SU-DHL-6 (cell line): ENCODE measurements at regions not wholly inside any gene's neighbourhood (a gene's known extent, or its start where the extent isn't known, plus 50 kb on each side); places are given as distances from the start of the nearest gene placed in this dataset.

Source experiments
- H2AFZ ChIP-seq: fragments of 200-600 bp; sonication (generic); 2 replicates; pipeline ENCODE4 v1.6.1; 2014; ENCODE audit warnings: low read depth, mild to moderate bottlenecking, moderate library complexity, mixed read lengths, antibody characterized with exemption, low read length; ENCODE audit not compliant: severe bottlenecking
- H3F3A ChIP-seq: fragments of 200-600 bp; shearing (Covaris generic); 2 replicates; pipeline ENCODE4 v1.6.0; 2016; ENCODE audit warnings: antibody characterized with exemption, mild to moderate bottlenecking; ENCODE audit not compliant: insufficient read depth
- H3K27ac ChIP-seq: fragments of 200-600 bp; sonication (generic); 2 replicates; pipeline ENCODE4 v1.5.1; 2016; ENCODE audit warnings: low read depth, mild to moderate bottlenecking, low read length, moderate library complexity, mixed read lengths
- H3K27me3 ChIP-seq: fragments of 200-600 bp; sonication (generic), shearing (Covaris generic); 2 replicates; pipeline ENCODE4 v1.6.0; 2014; ENCODE audit warnings: mild to moderate bottlenecking, low read length
- H3K36me3 ChIP-seq: fragments of 200-600 bp; sonication (generic); 2 replicates; pipeline ENCODE4 v1.6.1; 2014; ENCODE audit warnings: mild to moderate bottlenecking, low read length, mixed read lengths
- H3K4me2 ChIP-seq: fragments of 300-600, 200-600 bp; shearing (Covaris generic), sonication (generic); 2 replicates; pipeline ENCODE4 v1.6.0; 2014; ENCODE audit warnings: low read length, low read depth, mild to moderate bottlenecking; ENCODE audit not compliant: poor library complexity, severe bottlenecking
- H3K4me3 ChIP-seq: fragments of 200-600 bp; sonication (generic); 2 replicates; pipeline ENCODE4 v1.5.1; 2014; ENCODE audit warnings: antibody characterized with exemption, low read length, mild to moderate bottlenecking, mixed read lengths; ENCODE audit not compliant: insufficient read depth, poor library complexity, severe bottlenecking
- H3K79me2 ChIP-seq: fragments of 200-600 bp; sonication (generic); 2 replicates; pipeline ENCODE4 v1.6.1; 2014; ENCODE audit warnings: mild to moderate bottlenecking, low read length, moderate library complexity; ENCODE audit not compliant: insufficient read depth
- H3K9ac ChIP-seq: fragments of 200-600 bp; sonication (generic); 2 replicates; pipeline ENCODE4 v1.7.0; 2014; ENCODE audit warnings: mild to moderate bottlenecking, low read length
- H3K9me2 ChIP-seq: fragments of 200-600 bp; sonication (generic); replicated peaks from 2 replicates; pipeline ENCODE4 v1.6.1; 2014; ENCODE audit warnings: low read length; ENCODE audit not compliant: insufficient read depth
- H3K9me3 ChIP-seq: fragments of 200-600 bp; sonication (generic); 2 replicates; pipeline ENCODE4 v1.6.1; 2014; ENCODE audit warnings: low read length, mixed read lengths; ENCODE audit not compliant: insufficient read depth
- H4K20me1 ChIP-seq: fragments of 200-600 bp; sonication (generic); 2 replicates; pipeline ENCODE4 v1.6.1; 2014; ENCODE audit warnings: low read depth, mild to moderate bottlenecking, antibody characterized with exemption, low read length, moderate library complexity, mixed read lengths
- EZH2phosphoT487 ChIP-seq: fragments of 200-600 bp; sonication (generic), shearing (Covaris generic); conservative IDR thresholded peaks from 2 replicates; pipeline ENCODE4 v1.6.1; 2018; ENCODE audit warnings: mild to moderate bottlenecking, antibody characterized with exemption, low read length, moderate library complexity, mixed read lengths
- TF ChIP-seq, protein P1 (sequence below): fragments of 200-600 bp; sonication (generic); IDR thresholded peaks from one replicate; pipeline ENCODE4 v1.5.1; 2017; ENCODE audit warnings: antibody characterized with exemption, mild to moderate bottlenecking, low read length, moderate library complexity; ENCODE audit not compliant: insufficient read depth, poor library complexity, severe bottlenecking

DNA sequence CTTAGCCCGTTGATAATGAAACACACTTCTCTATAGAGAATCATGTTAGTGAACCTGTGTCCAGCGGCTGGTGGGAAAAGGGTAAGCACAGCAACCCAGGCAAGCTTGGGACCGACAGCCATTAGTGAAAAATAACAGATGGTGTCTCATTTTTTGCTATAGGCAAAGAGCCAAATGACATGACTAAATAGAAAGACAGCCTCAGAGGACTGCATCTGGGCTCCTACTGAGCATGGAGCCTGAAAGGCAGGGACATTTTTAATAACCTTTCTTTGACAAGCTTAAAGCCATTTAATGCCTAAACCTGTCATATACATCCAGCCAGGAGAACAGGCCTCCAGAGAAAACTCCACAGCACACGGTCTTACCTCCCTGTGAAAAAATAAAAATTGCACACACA is 67.0 kb downstream of the FANCF start:
- H3K27ac ChIP-seq, result no peak overlapping the region
- H3K4me3 ChIP-seq, result no peak overlapping the region

DNA sequence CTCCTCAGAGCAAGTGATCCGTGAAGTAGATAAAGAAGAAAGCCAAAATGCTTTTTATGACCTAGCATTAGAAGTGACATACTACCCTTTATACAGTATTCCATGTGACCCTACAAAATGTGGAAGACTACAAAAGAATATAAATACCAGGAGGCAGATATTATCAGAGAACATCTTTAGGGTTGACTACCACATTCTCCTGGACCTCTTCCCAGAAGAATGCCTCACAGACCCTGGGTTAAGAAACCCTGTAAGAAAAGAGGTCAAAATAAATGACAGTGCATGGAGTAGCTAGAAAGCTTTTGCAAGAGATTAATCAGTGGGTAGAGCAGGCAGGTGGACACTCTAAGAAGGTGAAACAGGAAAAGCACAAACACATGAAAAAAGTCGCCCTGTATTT is 69.2 kb downstream of the FANCF start:
- Histone ChIP-seq H4K20me1 (no peaks in the 10 kb centered on the region), H3K27me3 (no peaks in the 10 kb centered on the region), H3K27ac (no peak overlapping the region), H3K9me3 (no peaks in the 10 kb centered on the region), H3K9me2 (no peaks in the 10 kb centered on the region), H2AFZ (no peak overlapping the region), H3K79me2 (no peaks in the 10 kb centered on the region), H3K4me3 (no peak overlapping the region), H3K36me3 (no peaks in the 10 kb centered on the region), H3K9ac (no peak overlapping the region), H3F3A (no peaks in the 10 kb centered on the region), H3K4me2 (no peak overlapping the region)
- TF ChIP-seq EZH2phosphoT487, result no peak
- TF ChIP-seq, protein P1, sequence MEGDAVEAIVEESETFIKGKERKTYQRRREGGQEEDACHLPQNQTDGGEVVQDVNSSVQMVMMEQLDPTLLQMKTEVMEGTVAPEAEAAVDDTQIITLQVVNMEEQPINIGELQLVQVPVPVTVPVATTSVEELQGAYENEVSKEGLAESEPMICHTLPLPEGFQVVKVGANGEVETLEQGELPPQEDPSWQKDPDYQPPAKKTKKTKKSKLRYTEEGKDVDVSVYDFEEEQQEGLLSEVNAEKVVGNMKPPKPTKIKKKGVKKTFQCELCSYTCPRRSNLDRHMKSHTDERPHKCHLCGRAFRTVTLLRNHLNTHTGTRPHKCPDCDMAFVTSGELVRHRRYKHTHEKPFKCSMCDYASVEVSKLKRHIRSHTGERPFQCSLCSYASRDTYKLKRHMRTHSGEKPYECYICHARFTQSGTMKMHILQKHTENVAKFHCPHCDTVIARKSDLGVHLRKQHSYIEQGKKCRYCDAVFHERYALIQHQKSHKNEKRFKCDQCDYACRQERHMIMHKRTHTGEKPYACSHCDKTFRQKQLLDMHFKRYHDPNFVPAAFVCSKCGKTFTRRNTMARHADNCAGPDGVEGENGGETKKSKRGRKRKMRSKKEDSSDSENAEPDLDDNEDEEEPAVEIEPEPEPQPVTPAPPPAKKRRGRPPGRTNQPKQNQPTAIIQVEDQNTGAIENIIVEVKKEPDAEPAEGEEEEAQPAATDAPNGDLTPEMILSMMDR, result no peak

More for the DNA sequence above, 67.0 kb downstream of the FANCF start:
- Histone ChIP-seq H3K9ac (no peak overlapping the region), H3K27me3 (no peaks in the 10 kb centered on the region), H3K36me3 (no peaks in the 10 kb centered on the region), H3K4me2 (no peak overlapping the region), H4K20me1 (no peaks in the 10 kb centered on the region), H3K79me2 (no peaks in the 10 kb centered on the region), H3K9me2 (no peaks in the 10 kb centered on the region), H3F3A (no peaks in the 10 kb centered on the region), H3K9me3 (no peaks in the 10 kb centered on the region), H2AFZ (no peak overlapping the region)
- TF ChIP-seq, protein P1, result no peak
- no peak for TF ChIP-seq EZH2phosphoT487

DNA sequence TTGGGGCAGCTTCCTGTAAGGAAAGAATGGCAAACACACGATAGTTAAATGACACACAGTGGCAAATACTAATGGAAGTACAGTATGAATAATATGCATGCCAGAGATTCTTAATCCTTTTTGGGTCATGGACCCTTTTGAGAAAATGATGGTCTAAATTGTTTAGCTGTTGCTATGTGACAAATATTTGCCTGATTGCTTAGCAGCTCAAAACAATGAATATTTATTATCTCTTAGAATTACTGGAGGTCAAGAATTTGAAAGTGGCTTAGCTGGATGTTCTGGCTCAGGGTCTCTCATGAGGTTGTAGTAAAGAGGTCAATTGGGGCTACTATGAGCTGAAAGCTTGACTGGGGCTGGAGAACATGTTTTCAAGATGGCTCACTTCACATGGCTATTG is 69.7 kb downstream of the FANCF start:
- Histone ChIP-seq H3K79me2 (no peaks in the 10 kb centered on the region), H3K36me3 (no peaks in the 10 kb centered on the region)

More for the DNA sequence above, 69.7 kb downstream of the FANCF start:
- Histone ChIP-seq H3K4me3 (no peak overlapping the region), H3K9ac (no peak overlapping the region), H2AFZ (no peak overlapping the region), H3K27me3 (no peaks in the 10 kb centered on the region), H3K27ac (no peak overlapping the region), H3K4me2 (no peak overlapping the region), H3K9me3 (no peaks in the 10 kb centered on the region), H3K9me2 (no peaks in the 10 kb centered on the region), H4K20me1 (no peaks in the 10 kb centered on the region), H3F3A (no peaks in the 10 kb centered on the region)
- TF ChIP-seq EZH2phosphoT487, result no peak
- TF ChIP-seq, protein P1, result no peak
